ENCODE measurements at regions not wholly inside any gene's neighbourhood (a gene's known extent, or its start where the extent isn't known, plus 50 kb on each side); places are given as distances from the start of the nearest gene placed in this dataset.

DNA sequence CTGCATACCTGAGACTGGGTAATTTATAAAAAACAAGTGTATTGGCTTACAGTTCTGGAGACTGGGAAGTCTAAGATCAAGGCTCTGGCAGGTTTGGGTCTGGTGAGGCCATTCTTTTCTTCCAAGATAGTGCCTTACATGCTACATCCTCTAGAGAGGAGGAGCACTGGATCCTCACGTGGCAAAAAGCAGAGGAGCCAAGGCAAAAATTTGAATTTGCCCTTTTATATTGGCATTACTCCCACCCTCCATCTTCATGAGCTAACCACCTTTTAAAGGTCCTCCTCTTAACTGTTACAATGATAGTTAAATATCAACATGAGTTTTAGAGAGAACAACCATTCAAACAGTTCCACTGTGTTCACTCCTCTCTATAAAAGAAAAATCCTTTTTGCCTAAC lies 286.3 kb upstream of the SEL1L start:
- intact Hi-C loops (cut with micrococcal nuclease) (no loop called here), dilution Hi-C loops (cut with MboI; ENCODE audit: extremely low pct_ligation_motif_present, low sequenced_read_pairs) (no loop called here)
- no peak for FAIRE-seq

More for the DNA sequence above, 286.3 kb upstream of the SEL1L start:
- ChIA-PET POLR2A (no interaction called here), CTCF (no interaction called here)
- Histone ChIP-seq H4K20me1 (replicated peaks; ENCODE audit: control insufficient read depth, extremely low read depth, insufficient read depth, low read length) (no peaks in the 10 kb centered on the region), H3K4me2 (ENCODE audit: insufficient read depth, low read length) (no peak overlapping the region), H3K36me3 (ENCODE audit: control insufficient read depth in 2 of 2, extremely low read depth in 1 of 2, insufficient read depth in 2 of 2, low read length in 2 of 2) (no peaks in the 10 kb centered on the region), H3K4me1 (ENCODE audit: control insufficient read depth, extremely low read depth, insufficient read depth, low read length) (no peaks in the 10 kb centered on the region), H3K27me3 (ENCODE audit: control insufficient read depth in 2 of 2, insufficient read depth in 2 of 2, low read length in 2 of 2) (no peaks in the 10 kb centered on the region), H3K79me2 (ENCODE audit: control insufficient read depth, insufficient read depth, low read length) (no peaks in the 10 kb centered on the region), H3K9me1 (replicated peaks; ENCODE audit: control insufficient read depth, extremely low read depth, insufficient read depth, low read length) (no peaks in the 10 kb centered on the region), H3K9me3 (replicated peaks; ENCODE audit: control insufficient read depth, insufficient read depth, low read length) (peaks cover 2% of the 10 kb centered on the region), H3K4me3 (replicated peaks in 1 of 3; ENCODE audit: insufficient read depth in 1 of 3, low read depth in 1 of 3, low read length in 3 of 3) (no peak overlapping the region), H2AFZ (ENCODE audit: low read depth, low read length) (no peak overlapping the region), H3K9ac (replicated peaks; ENCODE audit: extremely low read depth, insufficient read depth, low read length) (no peak overlapping the region), H3K27ac (ENCODE audit: insufficient read depth, low read depth, low read length) (no peak overlapping the region)
- no TSS peak for BruUV-seq (replicated peaks)
- no peak for DNase-seq (ENCODE audit: low read depth, low spot score)
- TF ChIP-seq, protein P1, sequence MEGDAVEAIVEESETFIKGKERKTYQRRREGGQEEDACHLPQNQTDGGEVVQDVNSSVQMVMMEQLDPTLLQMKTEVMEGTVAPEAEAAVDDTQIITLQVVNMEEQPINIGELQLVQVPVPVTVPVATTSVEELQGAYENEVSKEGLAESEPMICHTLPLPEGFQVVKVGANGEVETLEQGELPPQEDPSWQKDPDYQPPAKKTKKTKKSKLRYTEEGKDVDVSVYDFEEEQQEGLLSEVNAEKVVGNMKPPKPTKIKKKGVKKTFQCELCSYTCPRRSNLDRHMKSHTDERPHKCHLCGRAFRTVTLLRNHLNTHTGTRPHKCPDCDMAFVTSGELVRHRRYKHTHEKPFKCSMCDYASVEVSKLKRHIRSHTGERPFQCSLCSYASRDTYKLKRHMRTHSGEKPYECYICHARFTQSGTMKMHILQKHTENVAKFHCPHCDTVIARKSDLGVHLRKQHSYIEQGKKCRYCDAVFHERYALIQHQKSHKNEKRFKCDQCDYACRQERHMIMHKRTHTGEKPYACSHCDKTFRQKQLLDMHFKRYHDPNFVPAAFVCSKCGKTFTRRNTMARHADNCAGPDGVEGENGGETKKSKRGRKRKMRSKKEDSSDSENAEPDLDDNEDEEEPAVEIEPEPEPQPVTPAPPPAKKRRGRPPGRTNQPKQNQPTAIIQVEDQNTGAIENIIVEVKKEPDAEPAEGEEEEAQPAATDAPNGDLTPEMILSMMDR (IDR thresholded peaks at IDR 0.05; ENCODE audit: extremely low read depth in 1 of 2, insufficient read depth in 1 of 2, low read depth in 1 of 2, low read length in 2 of 2), result no peak
- no peak for TF ChIP-seq POLR2AphosphoS5 (IDR thresholded peaks at IDR 0.05; ENCODE audit: insufficient read depth, low read depth, low read length)
- no peak for TF ChIP-seq EZH2 (IDR thresholded peaks at IDR 0.05; ENCODE audit: borderline replicate concordance, low read depth, low read length, severe bottlenecking)
- TF ChIP-seq, protein P2, sequence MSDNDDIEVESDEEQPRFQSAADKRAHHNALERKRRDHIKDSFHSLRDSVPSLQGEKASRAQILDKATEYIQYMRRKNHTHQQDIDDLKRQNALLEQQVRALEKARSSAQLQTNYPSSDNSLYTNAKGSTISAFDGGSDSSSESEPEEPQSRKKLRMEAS (IDR thresholded peaks at IDR 0.05; ENCODE audit: insufficient read depth, insufficient read length), result no peak
- TF ChIP-seq GATA2 (IDR thresholded peaks at IDR 0.05; ENCODE audit: insufficient read depth, insufficient read length, low read depth, low read length), result no peak
- TF ChIP-seq MYC (IDR thresholded peaks at IDR 0.05; ENCODE audit: low read depth, low read length), result no peak
- TF ChIP-seq POLR2A (IDR thresholded peaks at IDR 0.05; ENCODE audit: low read depth, low read length), result no peak
- no peak for TF ChIP-seq FOS (IDR thresholded peaks at IDR 0.05; ENCODE audit: borderline replicate concordance, insufficient read depth, low read length)
- no peak for TF ChIP-seq JUN (IDR thresholded peaks at IDR 0.05; ENCODE audit: borderline replicate concordance, insufficient read depth, insufficient read length, low read depth)
